Muscle of leg (tissue), 3 donors: ENCODE measurements at regions not wholly inside any gene's neighbourhood (a gene's known extent, or its start where the extent isn't known, plus 50 kb on each side); places are given as distances from the start of the nearest gene placed in this dataset.

Experiments used
- DNase-seq: peaks from one replicate; pipeline ENCODE4 v3.0.0; 2013
- H3K27ac ChIP-seq: one replicate; pipeline ENCODE4 v1.5.1; 2013; ENCODE audit warnings: mild to moderate bottlenecking, low read length, control low read depth
- H3K27me3 ChIP-seq: one replicate; pipeline ENCODE4 v1.6.1; 2013; ENCODE audit warnings: low read length; ENCODE audit not compliant: control insufficient read depth, insufficient read depth
- H3K36me3 ChIP-seq: one replicate; pipeline ENCODE4 v1.6.1; 2013; ENCODE audit warnings: low read length; ENCODE audit not compliant: control insufficient read depth, insufficient read depth
- H3K4me1 ChIP-seq: one replicate; pipeline ENCODE4 v1.6.1; 2013; ENCODE audit warnings: low read length; ENCODE audit not compliant: control insufficient read depth, insufficient read depth
- H3K4me3 ChIP-seq: one replicate; pipeline ENCODE4 v1.5.1; 2013; ENCODE audit warnings: low read length, control low read depth
- H3K9me3 ChIP-seq: replicated peaks from 2 replicates; pipeline ENCODE4 v1.6.1; 2013; ENCODE audit warnings: low read depth, low read length; ENCODE audit not compliant: control insufficient read depth
- WGBS: methylation state at CpG from one replicate; pipeline ENCODE4 v1.1.5; 2013; ENCODE audit warnings: missing lambda C conversion rate; ENCODE audit not compliant: insufficient coverage; 5-methylcytosine and 5-hydroxymethylcytosine counted together

DNA sequence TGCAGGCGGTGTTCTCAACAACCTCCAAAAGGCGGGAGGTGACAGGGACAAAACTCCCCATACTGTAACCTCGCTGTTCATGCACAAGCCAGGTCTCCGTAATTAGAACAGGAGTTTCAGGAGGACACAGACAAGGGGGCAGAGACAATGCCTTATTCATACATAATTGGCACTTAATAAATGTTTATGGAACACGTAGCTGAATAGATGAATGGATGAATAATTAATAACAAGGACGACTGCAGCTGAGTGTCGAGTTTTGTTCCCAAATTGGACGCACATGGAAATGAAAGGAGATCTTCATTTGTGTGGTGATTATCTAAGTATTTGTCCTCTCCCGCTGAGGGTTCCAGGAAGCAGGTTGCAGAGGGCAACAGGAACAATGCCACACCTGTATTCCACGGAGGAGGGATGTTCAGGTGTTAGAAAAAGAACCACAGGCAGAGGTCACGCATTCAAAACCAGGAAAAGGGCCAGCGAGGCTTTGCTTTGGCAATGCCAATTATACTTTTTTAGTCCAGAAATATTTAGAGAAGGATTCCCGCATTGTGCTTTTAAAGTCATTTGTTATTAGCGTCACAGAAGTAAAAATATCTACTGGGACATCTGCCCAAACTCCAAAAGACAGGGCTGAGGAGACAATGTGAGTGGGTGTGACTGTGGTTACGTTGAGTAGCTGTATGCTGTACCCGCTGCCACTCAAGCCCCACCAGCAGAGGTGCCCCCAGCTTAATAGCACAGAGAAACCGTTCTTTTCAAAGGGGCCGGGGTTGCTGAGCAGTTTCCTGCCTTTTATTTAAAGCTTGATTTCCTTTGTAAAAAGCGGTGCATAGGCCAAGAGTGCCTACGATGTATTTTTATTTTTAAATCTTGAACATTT is 123.3 kb downstream of the PXDC1 start:
- no peak for DNase-seq
- H3K4me1 ChIP-seq, result peaks cover 3% of the 10 kb centered on the region

DNA sequence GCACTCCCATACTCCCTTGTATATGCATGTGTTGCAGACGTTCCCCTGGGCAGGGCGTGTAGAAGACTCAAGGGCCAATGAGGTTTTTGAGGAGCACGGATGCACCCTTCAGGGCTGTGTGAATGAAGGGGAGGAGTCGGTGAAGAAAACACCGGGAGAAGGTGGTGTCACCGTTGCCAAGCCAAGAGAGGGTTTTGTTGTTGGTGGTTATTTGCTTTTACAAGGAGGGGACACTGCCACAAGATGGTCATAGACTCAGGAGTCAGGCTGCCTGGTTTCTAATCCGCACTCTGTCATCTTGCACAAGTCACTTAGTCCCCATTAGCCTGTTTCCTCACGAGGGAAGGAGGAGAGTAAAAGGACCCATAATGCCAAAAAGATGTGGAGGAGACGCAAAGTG is 124.0 kb downstream of the PXDC1 start:
- H3K27ac ChIP-seq, result no peak overlapping the region
- H3K36me3 ChIP-seq, result no peaks in the 10 kb centered on the region

More for the DNA sequence above, 123.3 kb downstream of the PXDC1 start:
- peaks cover 33% of the 10 kb centered on the region for H3K27me3 ChIP-seq
- H3K36me3 ChIP-seq, result no peaks in the 10 kb centered on the region
- WGBS, result 60% methylated on average over 4 of the region's 20 CpGs
- no peaks in the 10 kb centered on the region for H3K9me3 ChIP-seq
- no peak overlapping the region for H3K4me3 ChIP-seq
- H3K27ac ChIP-seq, result no peak overlapping the region

DNA sequence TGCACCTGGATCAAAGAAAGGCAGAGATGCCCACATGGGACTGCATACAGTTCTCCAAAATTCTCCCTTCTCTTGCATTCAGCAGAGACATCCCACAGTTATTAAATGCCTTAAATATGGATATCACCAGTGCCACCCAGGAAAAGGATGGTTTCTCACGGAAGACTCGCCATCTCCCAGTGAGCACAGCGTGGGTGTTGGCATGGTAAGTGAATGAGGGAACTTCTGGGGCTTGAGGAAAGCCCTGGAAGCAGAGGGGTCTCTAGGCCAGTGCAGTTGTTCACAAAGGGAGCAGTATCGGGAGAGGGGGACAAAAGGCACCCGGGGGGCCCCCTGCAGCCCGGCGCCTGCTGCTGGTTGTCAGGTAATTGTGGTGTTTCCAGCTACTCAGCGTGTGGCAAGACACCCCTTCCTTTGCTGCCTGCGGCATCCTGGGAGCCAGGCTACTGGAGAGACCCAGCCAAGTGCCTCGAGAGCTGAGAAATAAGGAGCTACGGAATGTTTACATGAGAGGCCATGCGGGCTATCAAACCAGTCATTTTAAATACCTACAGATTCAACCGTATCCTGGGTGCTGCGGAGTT is 125.4 kb downstream of the PXDC1 start:
- Histone ChIP-seq H3K36me3 (no peaks in the 10 kb centered on the region), H3K4me1 (peaks cover 3% of the 10 kb centered on the region), H3K27me3 (peaks cover 34% of the 10 kb centered on the region), H3K4me3 (no peak overlapping the region), H3K27ac (no peak overlapping the region), H3K9me3 (no peaks in the 10 kb centered on the region)
- 73% methylated on average over 10 of the region's 14 CpGs for WGBS
- no peak for DNase-seq

More for the DNA sequence above, 124.0 kb downstream of the PXDC1 start:
- no CpG with 5 or more reads among the region's 9 CpGs for WGBS
- Histone ChIP-seq H3K9me3 (no peaks in the 10 kb centered on the region), H3K4me3 (no peak overlapping the region), H3K4me1 (peaks cover 3% of the 10 kb centered on the region), H3K27me3 (peaks cover 34% of the 10 kb centered on the region)
- DNase-seq, result no peak

DNA sequence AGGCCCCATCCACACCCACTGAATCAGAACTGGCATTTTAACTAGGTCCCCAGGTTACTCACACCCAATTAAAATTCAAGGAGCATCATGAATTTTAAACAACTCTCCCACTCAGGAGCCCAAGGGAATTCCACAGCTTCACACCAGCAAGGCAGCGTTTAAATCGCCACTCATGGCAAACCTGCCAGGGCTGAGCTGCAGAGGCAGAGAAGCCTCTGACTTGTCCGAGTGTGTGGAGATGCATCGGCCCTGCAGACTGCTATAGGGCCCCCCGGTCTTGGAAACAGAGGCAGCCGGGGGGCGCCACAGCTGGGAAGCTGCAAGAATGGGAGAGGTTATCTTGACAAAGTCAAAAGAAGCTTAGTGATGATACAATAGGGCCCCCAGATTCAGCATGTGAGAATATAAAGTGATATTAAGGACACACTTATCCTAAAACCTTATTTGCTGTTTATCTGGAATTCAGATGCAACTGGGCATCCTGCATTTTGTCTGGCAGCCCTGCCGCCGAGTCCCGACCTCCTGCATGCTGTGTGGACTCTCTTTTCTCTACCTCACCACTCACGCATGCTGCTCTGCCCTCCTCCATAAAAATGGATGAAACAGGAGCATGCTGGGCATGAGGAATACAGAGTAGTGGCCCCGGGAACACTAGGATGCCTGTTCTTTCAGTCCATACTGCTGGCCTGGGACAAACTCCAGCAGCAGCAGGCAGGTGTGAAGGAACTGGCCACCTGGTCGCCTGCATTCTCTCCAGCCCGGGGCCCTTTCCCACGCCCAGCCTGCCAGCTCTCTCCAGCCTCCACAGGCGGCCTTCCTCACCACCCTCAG is 126.1 kb downstream of the PXDC1 start:
- no peaks in the 10 kb centered on the region for H3K9me3 ChIP-seq
- no peaks in the 10 kb centered on the region for H3K36me3 ChIP-seq
- no peak for DNase-seq
- WGBS, result 48% methylated on average over 16 of the region's 16 CpGs
- peaks cover 3% of the 10 kb centered on the region for H3K4me1 ChIP-seq
- H3K27me3 ChIP-seq, result peaks cover 34% of the 10 kb centered on the region
- no peak overlapping the region for H3K27ac ChIP-seq
- H3K4me3 ChIP-seq, result no peak overlapping the region

DNA sequence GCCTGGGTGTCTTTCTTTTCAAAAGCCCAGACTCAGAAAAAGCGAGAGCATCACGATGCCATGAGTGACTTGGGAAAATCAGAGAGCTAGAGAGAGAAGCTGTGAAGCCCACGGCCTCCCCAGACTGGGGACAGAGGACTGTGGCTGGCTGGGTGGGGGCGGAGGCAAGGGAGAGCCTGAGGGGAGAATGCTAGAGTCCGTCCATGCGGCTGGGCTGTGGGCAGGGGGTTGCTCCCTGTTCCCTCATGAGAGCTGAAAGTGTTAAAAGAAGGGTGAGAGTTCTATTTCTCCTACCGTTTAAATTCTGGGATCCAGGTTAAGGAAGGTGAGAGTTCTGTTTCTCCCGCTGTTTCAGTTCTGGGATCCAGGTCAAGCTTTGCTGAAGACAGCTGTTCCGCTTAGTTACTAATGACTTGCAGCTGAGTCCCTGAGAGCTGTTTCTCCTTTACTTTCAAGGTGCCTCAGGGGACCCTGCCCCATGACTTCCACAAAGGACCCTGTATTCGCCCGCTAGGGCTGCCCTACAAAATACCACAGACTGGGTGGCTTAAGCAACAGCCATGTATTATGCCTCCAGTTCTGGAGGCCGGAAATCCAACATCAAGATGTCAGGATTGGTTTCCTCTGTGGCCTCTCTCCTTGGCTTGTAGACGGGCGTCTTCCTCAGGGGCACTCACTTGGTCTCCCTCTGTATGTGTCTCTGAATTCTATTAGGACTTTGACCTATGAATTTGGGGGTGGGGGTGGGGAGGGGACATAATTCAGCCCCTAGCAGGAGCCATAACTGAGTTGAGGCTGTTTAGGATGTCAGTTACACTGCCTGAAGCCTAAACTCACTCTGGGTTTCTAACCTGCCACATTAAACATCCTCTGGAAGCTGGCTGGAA is 127.0 kb downstream of the PXDC1 start:
- no peak overlapping the region for H3K27ac ChIP-seq
- WGBS, result 39% methylated on average over 8 of the region's 14 CpGs
- peaks cover 34% of the 10 kb centered on the region for H3K27me3 ChIP-seq
- H3K9me3 ChIP-seq, result no peaks in the 10 kb centered on the region
- no peak for DNase-seq
- H3K4me3 ChIP-seq, result no peak overlapping the region
- H3K4me1 ChIP-seq, result peaks cover 3% of the 10 kb centered on the region
- no peaks in the 10 kb centered on the region for H3K36me3 ChIP-seq

DNA sequence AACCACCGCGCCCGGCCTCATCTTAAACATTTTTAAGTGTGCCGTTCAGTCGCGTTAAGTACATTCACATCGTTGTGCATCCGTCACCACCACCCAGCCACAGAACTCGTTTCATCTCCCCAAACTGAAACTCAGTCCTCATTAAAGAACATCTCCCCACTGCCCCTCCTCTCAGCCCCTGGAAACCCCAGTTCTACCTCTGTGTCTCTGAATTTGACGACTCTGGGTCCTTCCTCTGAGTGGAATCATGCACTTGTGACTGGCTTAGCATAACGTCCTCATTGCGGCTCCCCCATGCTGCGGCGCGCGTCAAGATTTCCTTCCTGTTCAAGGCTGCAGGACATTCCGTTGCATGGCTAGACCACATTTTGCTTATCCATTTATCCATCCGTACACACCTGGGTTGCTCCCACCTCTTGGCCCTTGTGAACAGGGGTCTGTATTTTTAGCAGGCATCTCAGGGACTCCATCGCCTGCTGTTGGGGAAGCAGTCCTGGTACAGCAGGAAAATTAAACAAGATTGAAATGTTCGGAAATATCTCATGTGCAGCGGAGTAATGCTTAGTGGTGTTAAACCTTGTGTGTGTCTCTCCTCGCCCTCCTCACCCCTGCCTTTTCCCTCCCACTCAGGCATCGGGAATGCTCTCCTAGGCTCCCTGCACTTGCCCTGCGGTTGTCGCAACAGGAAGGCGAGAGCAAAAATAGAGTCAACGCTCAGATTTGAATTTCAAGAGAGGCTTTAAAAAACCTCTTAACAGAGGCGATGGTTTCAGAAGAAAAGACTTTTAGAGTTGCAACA is 127.9 kb downstream of the PXDC1 start:
- DNase-seq, result no peak
- Histone ChIP-seq H3K4me1 (peaks cover 3% of the 10 kb centered on the region), H3K4me3 (no peak overlapping the region), H3K27me3 (peaks cover 34% of the 10 kb centered on the region), H3K9me3 (no peaks in the 10 kb centered on the region), H3K36me3 (no peaks in the 10 kb centered on the region), H3K27ac (no peak overlapping the region)
- 90% methylated on average over 13 of the region's 28 CpGs for WGBS

DNA sequence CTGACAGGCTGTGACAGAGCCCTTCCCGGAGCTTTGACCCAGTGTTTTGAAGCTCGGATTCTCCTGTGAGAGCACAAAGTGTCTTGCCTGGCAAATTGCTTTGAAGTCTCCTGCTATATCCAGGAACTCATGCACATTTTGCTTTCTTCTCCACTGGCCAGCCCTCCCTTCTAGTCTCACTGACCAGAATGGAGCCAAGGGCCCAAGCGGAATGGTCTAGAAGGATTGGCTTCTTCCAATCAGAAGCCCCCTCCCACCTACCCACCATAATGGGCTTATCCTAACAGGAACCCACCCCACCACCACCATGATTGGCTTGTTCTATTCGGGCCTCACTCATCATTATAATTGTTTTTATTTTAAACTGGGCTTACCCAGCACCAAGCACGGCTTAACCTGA is 130.1 kb downstream of the PXDC1 start:
- Histone ChIP-seq H3K4me3 (no peak overlapping the region), H3K36me3 (no peaks in the 10 kb centered on the region), H3K27ac (no peak overlapping the region), H3K4me1 (peaks cover 9% of the 10 kb centered on the region), H3K27me3 (peaks cover 30% of the 10 kb centered on the region), H3K9me3 (no peaks in the 10 kb centered on the region)
- no peak for DNase-seq
- 86% methylated on average over 3 of the region's 5 CpGs for WGBS

DNA sequence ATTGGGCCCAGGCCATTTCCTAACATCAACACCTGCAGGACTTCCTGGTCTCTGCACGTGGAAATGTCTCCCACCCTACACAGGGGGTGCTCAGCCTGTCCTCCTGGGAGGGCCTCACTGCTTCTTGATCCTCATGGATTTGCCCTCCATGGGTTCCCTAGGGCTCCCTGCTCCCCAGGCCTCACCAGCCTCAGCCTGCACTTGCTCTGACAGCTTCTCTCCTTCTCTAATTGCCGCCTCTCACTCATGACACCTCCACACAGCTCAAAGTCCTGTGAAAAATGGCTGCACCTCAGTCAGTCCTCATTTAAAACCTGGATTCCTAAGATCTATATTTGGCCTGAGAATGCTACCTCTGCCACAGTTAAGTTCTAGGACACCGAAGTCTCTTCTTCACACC is 130.6 kb downstream of the PXDC1 start:
- no peaks in the 10 kb centered on the region for H3K9me3 ChIP-seq
- DNase-seq, result no peak
- WGBS, result 60% methylated on average over 2 of the region's 3 CpGs
- peaks cover 9% of the 10 kb centered on the region for H3K4me1 ChIP-seq
- H3K27me3 ChIP-seq, result peaks cover 28% of the 10 kb centered on the region
- no peak overlapping the region for H3K4me3 ChIP-seq
- no peak overlapping the region for H3K27ac ChIP-seq
- H3K36me3 ChIP-seq, result no peaks in the 10 kb centered on the region

DNA sequence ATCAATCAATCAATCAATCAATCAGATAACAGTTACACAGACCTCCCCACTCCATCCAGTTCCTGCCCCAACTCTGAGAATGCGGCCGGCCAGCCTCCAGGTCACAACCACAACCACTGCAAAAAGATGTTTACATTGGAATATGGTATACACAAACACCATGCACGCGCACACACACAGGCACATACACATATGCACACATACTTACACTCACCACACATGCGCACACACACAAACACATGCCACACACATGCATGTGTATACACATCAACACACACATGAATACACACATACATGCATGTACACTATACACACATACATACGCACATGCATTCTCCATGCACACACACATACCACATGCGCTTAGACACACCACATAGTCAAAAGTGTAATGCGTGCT is 131.1 kb downstream of the PXDC1 start:
- H3K27me3 ChIP-seq, result peaks cover 23% of the 10 kb centered on the region
- H3K27ac ChIP-seq, result no peak overlapping the region
- no peaks in the 10 kb centered on the region for H3K9me3 ChIP-seq
- no peak for DNase-seq
- no peak overlapping the region for H3K4me3 ChIP-seq
- WGBS, result 95% methylated on average over 6 of the region's 8 CpGs
- H3K36me3 ChIP-seq, result no peaks in the 10 kb centered on the region
- H3K4me1 ChIP-seq, result peaks cover 9% of the 10 kb centered on the region
